Germinal center (tissue), 1 donor: ENCODE measurements at regions not wholly inside any gene's neighbourhood (a gene's known extent, or its start where the extent isn't known, plus 50 kb on each side); places are given as distances from the start of the nearest gene placed in this dataset.
"Not testable (repeated sequence)": the region's sequence is repeated elsewhere in the genome, so short reads cannot be mapped to it uniquely, and the experiment has no call there.

ENCODE experiments used
- DNase-seq: peaks from one replicate; pipeline ENCODE4 v3.0.0; 2012; ENCODE audit warnings: mixed read lengths, low spot score

DNA sequence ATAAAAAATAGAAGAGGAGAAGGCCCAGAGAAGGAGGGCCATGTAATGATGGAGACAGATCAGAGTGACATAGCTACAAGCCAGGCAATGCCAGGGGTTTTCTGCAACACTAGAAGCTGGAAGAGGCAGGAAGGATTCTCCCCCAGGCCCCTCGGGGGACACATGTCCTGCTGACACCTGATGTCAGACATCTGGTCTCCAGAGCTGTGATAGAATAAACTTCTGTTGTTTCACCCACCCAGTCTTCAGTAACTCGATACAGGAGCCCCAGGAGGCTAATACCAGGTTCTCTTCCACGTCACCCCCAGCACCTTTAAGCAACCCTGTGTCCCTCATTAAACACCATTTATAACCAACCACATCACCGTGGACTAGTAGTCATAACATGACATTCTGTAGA, 94.9 kb downstream of the TMEM130 start:
- no peak for DNase-seq

- no peak for DNase-seq
Measured at GRCh38 chr7:98777051-98777450, 92.8 kb downstream of the TMEM130 start.

- no peak for DNase-seq
Measured at GRCh38 chr7:98778421-98778820, 91.4 kb downstream of the TMEM130 start.

GRCh38 chr7:98779800-98780587, 89.8 kb downstream of the TMEM130 start:
- DNase-seq, result no peak

- no peak for DNase-seq
Measured at GRCh38 chr7:98784216-98784785, 85.5 kb downstream of the TMEM130 start.

- DNase-seq, result no peak
Measured at GRCh38 chr7:98785929-98786571, 83.8 kb downstream of the TMEM130 start.

GRCh38 chr7:98788966-98789365, 80.8 kb downstream of the TMEM130 start:
- no peak for DNase-seq

- not testable (repeated sequence) for DNase-seq
Measured at GRCh38 chr7:98794453-98794852, 75.4 kb downstream of the TMEM130 start.

DNA sequence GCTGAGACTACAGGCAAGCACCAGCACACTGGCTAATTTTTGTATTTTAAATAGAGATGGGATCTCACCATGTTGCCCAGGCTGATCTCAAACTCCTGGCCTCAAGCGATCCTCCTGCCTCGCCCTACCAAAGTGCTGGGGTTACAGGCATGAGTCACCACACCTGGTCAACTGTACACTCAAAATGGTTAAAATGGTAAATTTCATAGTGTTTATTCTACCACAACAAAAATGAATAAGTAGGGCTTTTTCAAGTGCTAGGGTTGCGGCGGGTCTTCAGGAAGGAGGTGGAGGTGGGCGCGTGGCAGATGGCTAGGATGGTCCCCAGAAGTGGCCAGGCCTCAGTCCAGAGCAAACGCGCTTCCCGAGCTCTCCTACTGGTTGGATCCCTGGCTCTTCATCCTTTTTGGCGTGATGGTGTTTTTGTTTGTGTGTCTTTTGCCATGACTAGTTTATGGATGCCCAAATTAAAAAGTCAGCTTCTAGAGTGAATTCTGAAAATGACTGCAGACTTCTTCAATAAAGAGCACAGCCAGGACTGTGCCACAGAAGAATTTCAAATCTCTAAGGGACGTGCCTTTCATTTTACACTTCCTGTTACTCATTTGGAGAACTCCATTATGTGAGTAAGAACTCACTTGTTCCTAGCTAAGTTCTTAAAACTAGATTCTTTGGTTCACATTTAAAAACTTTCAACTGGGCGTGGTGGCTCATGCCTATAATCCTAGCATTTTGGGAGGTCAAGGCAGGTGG, 73.9 kb downstream of the TMEM130 start:
- DNase-seq, result no peak
